Uterus (tissue), 3 donors: ENCODE measurements at regions not wholly inside any gene's neighbourhood (a gene's known extent, or its start where the extent isn't known, plus 50 kb on each side); places are given as distances from the start of the nearest gene placed in this dataset.
"Not testable (repeated sequence)": the region's sequence is repeated elsewhere in the genome, so short reads cannot be mapped to it uniquely, and the experiment has no call there.

Experiments used
- DNase-seq, 2 donors: peaks; one replicate each; pipeline ENCODE4 v3.0.0-alpha.2; 2019 to 2020
- H3K27ac ChIP-seq, 2 donors: fragments of 200-600 bp; sonication (generic); 1 replicate in 1 of 2; 2 replicates in 1 of 2; pipeline ENCODE4 v1.5.1; 2016 to 2018
- H3K27me3 ChIP-seq, 2 donors: fragments of 200-600 bp; sonication (generic); one replicate each; pipeline ENCODE4 v1.5.1; 2018 to 2019; ENCODE audit warnings: control low read depth in 1 of 2
- H3K36me3 ChIP-seq, 2 donors: fragments of 200-600 bp; sonication (generic); one replicate each; pipeline ENCODE4 v1.5.1; 2019; ENCODE audit warnings: control low read depth in 1 of 2
- H3K4me1 ChIP-seq, 2 donors: fragments of 200-600 bp; sonication (generic); one replicate each; pipeline ENCODE4 v1.5.1; 2018 to 2019; ENCODE audit warnings: control low read depth in 1 of 2
- H3K4me3 ChIP-seq, 2 donors: fragments of 200-600 bp; sonication (generic); 1 replicate in 1 of 2; 2 replicates in 1 of 2; pipeline ENCODE4 v1.5.1; 2018 to 2019; ENCODE audit warnings: mild to moderate bottlenecking in 1 of 2
- H3K9me3 ChIP-seq, 2 donors: fragments of 200-600 bp; sonication (generic); one replicate each; pipeline ENCODE4 v1.5.1; 2019; ENCODE audit warnings: control low read depth in 1 of 2
- CTCF ChIP-seq, 4 experiments: fragments of 200-600 bp in 2 of 4; fragments of 450-650 bp in 2 of 4; sonication (generic) in 2 of 4; IDR thresholded peaks; one replicate each; pipeline ENCODE4 v1.5.1; 2016 to 2019; ENCODE audit warnings: antibody characterized with exemption in 4 of 4, mild to moderate bottlenecking in 2 of 4, moderate library complexity in 1 of 4
- POLR2A ChIP-seq, 2 donors: fragments of 450-650 bp; IDR thresholded peaks; one replicate each; pipeline ENCODE4 v1.6.1; 2016; ENCODE audit warnings: antibody characterized with exemption in 2 of 2, mild to moderate bottlenecking in 1 of 2, moderate library complexity in 1 of 2
- intact Hi-C: fragments of 100-400 bp; cut with DNase I; formaldehyde crosslinking; loops from one replicate; pipeline ENCODE4 v1.15.1; 2023; ENCODE audit warnings: low total_unique reads
- donor health status: DM: yes; HTN: yes; CAD: no.

- no peak for DNase-seq
- TF ChIP-seq POLR2A (IDR thresholded peaks at IDR 0.05) (no peak), CTCF (IDR thresholded peaks at IDR 0.05) (no peak)
- no peak overlapping the region for H3K4me3 ChIP-seq
- H3K27me3 ChIP-seq, result no peaks in the 10 kb centered on the region
- no peaks in the 10 kb centered on the region for H3K36me3 ChIP-seq
- H3K9me3 ChIP-seq, result no peaks in the 10 kb centered on the region
- intact Hi-C loops, result loop anchor here (5.0 kb wide), 1 partner anchor 1397 kb away; no protein-coding TSS in a partner anchor
- no peak overlapping the region for H3K27ac ChIP-seq
- no peaks in the 10 kb centered on the region for H3K4me1 ChIP-seq
Observed at GRCh38 chr2:82199493-82199852, 1894.9 kb upstream of the LRRTM1 start.

GRCh38 chr2:82198809-82199492 lies 1894.4 kb upstream of the LRRTM1 start:
- no peaks in the 10 kb centered on the region for H3K27me3 ChIP-seq
- H3K36me3 ChIP-seq, result no peaks in the 10 kb centered on the region
- TF ChIP-seq POLR2A (IDR thresholded peaks at IDR 0.05) (no peak), CTCF (IDR thresholded peaks at IDR 0.05) (no peak)
- H3K27ac ChIP-seq, result no peak overlapping the region
- no peaks in the 10 kb centered on the region for H3K9me3 ChIP-seq
- intact Hi-C loops, result loop anchor here (5.0 kb wide), 1 partner anchor 1397 kb away; no protein-coding TSS in a partner anchor
- no peak overlapping the region for H3K4me3 ChIP-seq
- H3K4me1 ChIP-seq, result no peaks in the 10 kb centered on the region
- DNase-seq, result no peak

- intact Hi-C loops, result no loop called here
- no peak for TF ChIP-seq CTCF (IDR thresholded peaks at IDR 0.05)
- no peak for TF ChIP-seq POLR2A (IDR thresholded peaks at IDR 0.05)
- Histone ChIP-seq H3K36me3 (no peaks in the 10 kb centered on the region), H3K9me3 (peaks cover 0 to 3% of the 10 kb centered on the region in 2 donors), H3K4me1 (no peaks in the 10 kb centered on the region), H3K27ac (no peak overlapping the region), H3K27me3 (no peaks in the 10 kb centered on the region), H3K4me3 (no peak overlapping the region)
- DNase-seq, result no peak
Observed at GRCh38 chr2:82182270-82182669, 1877.7 kb upstream of the LRRTM1 start.

- H3K27ac ChIP-seq, H3K4me1 ChIP-seq, intact Hi-C loops, H3K27me3 ChIP-seq, H3K36me3 ChIP-seq, H3K9me3 ChIP-seq, DNase-seq, H3K4me3 ChIP-seq: not testable (repeated sequence)
Observed at GRCh38 chr2:82175210-82175609, 1870.7 kb upstream of the LRRTM1 start.

DNA sequence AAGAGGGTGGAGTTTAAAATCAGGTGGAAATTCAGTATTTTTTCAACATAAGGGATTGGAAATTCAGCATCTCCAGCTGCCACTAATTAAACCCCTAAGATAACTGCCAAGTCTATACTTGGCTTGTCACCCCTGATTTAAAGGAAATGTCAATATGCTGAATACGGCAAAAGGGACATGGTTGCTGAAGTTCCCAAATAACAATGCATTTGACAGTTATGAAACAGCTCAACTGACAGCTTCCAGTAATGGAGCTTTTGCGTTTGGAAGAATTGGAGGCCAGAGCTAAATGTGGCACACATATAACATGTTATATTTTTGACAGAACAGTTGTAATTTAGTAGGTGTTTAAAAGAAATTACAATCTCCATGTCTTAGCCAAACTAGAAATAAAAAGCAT lies 1867.9 kb upstream of the LRRTM1 start:
- no peak for DNase-seq
- intact Hi-C loops, result no loop called here
- TF ChIP-seq CTCF (IDR thresholded peaks at IDR 0.05), result no peak
- TF ChIP-seq POLR2A (IDR thresholded peaks at IDR 0.05), result no peak
- H3K36me3 ChIP-seq, result no peaks in the 10 kb centered on the region
- H3K9me3 ChIP-seq, result no peaks in the 10 kb centered on the region
- H3K27ac ChIP-seq, result no peak overlapping the region
- no peaks in the 10 kb centered on the region for H3K27me3 ChIP-seq
- no peak overlapping the region for H3K4me3 ChIP-seq
- H3K4me1 ChIP-seq, result no peaks in the 10 kb centered on the region

DNA sequence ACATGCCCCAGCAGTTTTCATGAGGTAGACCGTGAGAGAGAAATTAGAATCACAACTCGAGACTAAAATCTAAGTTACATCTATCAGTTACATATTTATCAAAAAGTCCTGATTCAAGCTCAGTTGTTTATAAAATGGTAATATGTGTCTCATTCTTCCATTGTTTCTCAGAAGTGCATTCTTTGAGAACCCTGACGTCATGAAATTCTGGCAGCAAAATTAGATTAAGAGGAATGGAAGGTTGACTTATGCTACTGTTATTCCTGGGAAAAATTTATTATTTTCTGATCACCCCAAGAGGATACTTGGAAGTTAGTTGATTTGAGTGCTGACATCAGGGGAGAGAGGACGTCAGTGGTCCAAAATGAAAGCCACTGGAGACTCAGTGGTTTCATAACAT lies 1864.8 kb upstream of the LRRTM1 start:
- H3K9me3 ChIP-seq, result no peaks in the 10 kb centered on the region
- no peaks in the 10 kb centered on the region for H3K36me3 ChIP-seq
- H3K4me3 ChIP-seq, result no peak overlapping the region
- H3K4me1 ChIP-seq, result no peaks in the 10 kb centered on the region
- intact Hi-C loops, result no loop called here
- DNase-seq, result no peak
- no peak overlapping the region for H3K27ac ChIP-seq
- H3K27me3 ChIP-seq, result no peaks in the 10 kb centered on the region
- TF ChIP-seq POLR2A (IDR thresholded peaks at IDR 0.05), result no peak
- no peak for TF ChIP-seq CTCF (IDR thresholded peaks at IDR 0.05)
